ENCODE measurements at regions not wholly inside any gene's neighbourhood (a gene's known extent, or its start where the extent isn't known, plus 50 kb on each side); places are given as distances from the start of the nearest gene placed in this dataset.

- no peak for TF ChIP-seq CTCF (IDR thresholded peaks at IDR 0.05; ENCODE audit: extremely low read depth, missing control alignments)
- no peak for DNase-seq (ENCODE audit: low spot score)
Observed at GRCh38 chr15:66844041-66844746, 142.2 kb downstream of the SMAD6 start.

GRCh38 chr15:66844747-66845145 lies 142.7 kb downstream of the SMAD6 start:
- no peak for DNase-seq (ENCODE audit: low spot score)
- no peak for TF ChIP-seq CTCF (IDR thresholded peaks at IDR 0.05; ENCODE audit: extremely low read depth, missing control alignments)

- DNase-seq (ENCODE audit: low spot score): no peak
- no peak for TF ChIP-seq CTCF (IDR thresholded peaks at IDR 0.05; ENCODE audit: extremely low read depth, missing control alignments)
Observed at GRCh38 chr15:66845266-66845785, 143.3 kb downstream of the SMAD6 start.

GRCh38 chr15:66846031-66846430 lies 144.0 kb downstream of the SMAD6 start:
- DNase-seq (ENCODE audit: low spot score): no peak
- no peak for TF ChIP-seq CTCF (IDR thresholded peaks at IDR 0.05; ENCODE audit: extremely low read depth, missing control alignments)

- no peak for DNase-seq (ENCODE audit: low spot score)
- TF ChIP-seq CTCF (IDR thresholded peaks at IDR 0.05; ENCODE audit: extremely low read depth, missing control alignments): no peak
Observed at GRCh38 chr15:66846811-66847210, 144.8 kb downstream of the SMAD6 start.

- no peak for TF ChIP-seq CTCF (IDR thresholded peaks at IDR 0.05; ENCODE audit: extremely low read depth, missing control alignments)
- DNase-seq (ENCODE audit: low spot score): no peak
Observed at GRCh38 chr15:66847565-66847991, 145.5 kb downstream of the SMAD6 start.

- no peak for TF ChIP-seq CTCF (IDR thresholded peaks at IDR 0.05; ENCODE audit: extremely low read depth, missing control alignments)
- DNase-seq (ENCODE audit: low spot score): no peak
Observed at GRCh38 chr15:66848116-66848515, 146.1 kb downstream of the SMAD6 start.

Data from GM20000 (cell line).